Lower lobe of right lung (tissue), 2 donors: ENCODE measurements at regions not wholly inside any gene's neighbourhood (a gene's known extent, or its start where the extent isn't known, plus 50 kb on each side); places are given as distances from the start of the nearest gene placed in this dataset.
A peak's percentile ranks its signal among the peaks of the same experiment; 100 is the strongest.

Experiments used
- ATAC-seq, 2 donors: fragments of 200-7000 bp; cut with Tn5 transposase; one replicate each; pipeline ENCODE4 v1.9.1; 2020 to 2022; ENCODE audit warnings: mild to moderate bottlenecking in 2 of 2, moderate library complexity in 2 of 2
- DNase-seq: peaks from one replicate; pipeline ENCODE4 v3.0.0-alpha.2; 2020
- H3K27ac ChIP-seq: fragments of 200-600 bp; one replicate; pipeline ENCODE4 v1.8.0; 2022
- H3K27me3 ChIP-seq: fragments of 200-600 bp; one replicate; pipeline ENCODE4 v1.8.0; 2022; ENCODE audit warnings: low read depth
- H3K36me3 ChIP-seq: fragments of 200-600 bp; one replicate; pipeline ENCODE4 v1.8.0; 2022; ENCODE audit warnings: mild to moderate bottlenecking
- H3K4me1 ChIP-seq: fragments of 200-600 bp; one replicate; pipeline ENCODE4 v1.8.0; 2022
- H3K4me3 ChIP-seq: fragments of 200-600 bp; one replicate; pipeline ENCODE4 v1.8.0; 2022; ENCODE audit warnings: mild to moderate bottlenecking
- H3K9me3 ChIP-seq: fragments of 200-600 bp; one replicate; pipeline ENCODE4 v1.8.0; 2022
- intact Hi-C: fragments of 100-400 bp; cut with DNase I; formaldehyde crosslinking; loops from one replicate; pipeline ENCODE4 v1.11.0; 2022
- TF ChIP-seq, protein P1 (sequence below): fragments of 200-600 bp; IDR thresholded peaks from one replicate; pipeline ENCODE4 v1.8.0; 2022; ENCODE audit warnings: antibody characterized with exemption, mild to moderate bottlenecking
- donor health status: DM: no; HTN: yes; CAD: no; lungs with severe emphysema.

DNA sequence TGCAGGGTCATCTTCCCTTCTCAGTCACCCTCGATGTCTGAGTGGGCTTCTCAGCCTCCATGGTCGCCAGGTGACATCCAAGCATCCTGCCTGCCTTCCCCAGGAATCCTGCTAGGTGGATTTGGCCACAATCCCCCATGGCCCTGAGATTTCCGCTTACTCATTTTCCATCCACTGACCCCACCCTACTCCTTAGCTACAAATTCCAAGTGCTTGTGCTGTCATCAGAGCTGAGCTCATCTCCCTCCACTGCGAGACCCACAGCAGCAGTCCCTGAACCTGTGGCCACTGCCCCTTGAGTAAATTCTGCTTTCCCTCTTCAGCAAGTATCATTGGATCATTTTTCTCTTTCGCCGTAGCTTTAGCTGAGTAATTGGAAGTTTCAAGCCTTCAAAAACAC lies 90.5 kb upstream of the ANKRD10 start:
- H3K4me3 ChIP-seq = no peak overlapping the region
- no peak for ATAC-seq

DNA sequence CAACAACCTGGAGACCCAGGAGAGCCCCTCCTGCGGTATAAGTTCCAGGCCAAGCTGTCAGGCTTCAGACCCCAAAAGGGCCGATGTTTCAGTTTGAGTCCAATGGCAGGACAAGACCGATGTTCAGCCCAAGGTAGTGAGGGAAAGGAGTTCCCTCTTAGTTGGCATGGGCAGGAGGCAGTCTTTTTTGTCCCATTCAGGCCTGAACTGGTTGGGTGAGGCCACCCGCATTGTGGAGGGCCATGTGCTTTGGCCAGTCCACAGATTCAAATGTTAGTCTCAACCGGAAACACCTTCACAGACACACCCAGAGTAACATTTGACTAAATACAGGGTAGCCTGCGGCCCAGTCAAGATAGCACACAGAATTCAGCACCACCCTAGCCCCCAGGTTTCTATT lies 89.6 kb upstream of the ANKRD10 start:
- TF ChIP-seq, protein P1, sequence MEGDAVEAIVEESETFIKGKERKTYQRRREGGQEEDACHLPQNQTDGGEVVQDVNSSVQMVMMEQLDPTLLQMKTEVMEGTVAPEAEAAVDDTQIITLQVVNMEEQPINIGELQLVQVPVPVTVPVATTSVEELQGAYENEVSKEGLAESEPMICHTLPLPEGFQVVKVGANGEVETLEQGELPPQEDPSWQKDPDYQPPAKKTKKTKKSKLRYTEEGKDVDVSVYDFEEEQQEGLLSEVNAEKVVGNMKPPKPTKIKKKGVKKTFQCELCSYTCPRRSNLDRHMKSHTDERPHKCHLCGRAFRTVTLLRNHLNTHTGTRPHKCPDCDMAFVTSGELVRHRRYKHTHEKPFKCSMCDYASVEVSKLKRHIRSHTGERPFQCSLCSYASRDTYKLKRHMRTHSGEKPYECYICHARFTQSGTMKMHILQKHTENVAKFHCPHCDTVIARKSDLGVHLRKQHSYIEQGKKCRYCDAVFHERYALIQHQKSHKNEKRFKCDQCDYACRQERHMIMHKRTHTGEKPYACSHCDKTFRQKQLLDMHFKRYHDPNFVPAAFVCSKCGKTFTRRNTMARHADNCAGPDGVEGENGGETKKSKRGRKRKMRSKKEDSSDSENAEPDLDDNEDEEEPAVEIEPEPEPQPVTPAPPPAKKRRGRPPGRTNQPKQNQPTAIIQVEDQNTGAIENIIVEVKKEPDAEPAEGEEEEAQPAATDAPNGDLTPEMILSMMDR = no peak
- intact Hi-C loops = no loop called here
- peaks cover 29% of the 10 kb centered on the region for H3K4me1 ChIP-seq
- ATAC-seq (no peak), DNase-seq (no peak)
- H3K9me3 ChIP-seq = no peaks in the 10 kb centered on the region
- no peaks in the 10 kb centered on the region for H3K27me3 ChIP-seq
- no peak overlapping the region for H3K4me3 ChIP-seq
- H3K27ac ChIP-seq = no peak overlapping the region
- no peaks in the 10 kb centered on the region for H3K36me3 ChIP-seq

More for the DNA sequence above, 90.5 kb upstream of the ANKRD10 start:
- intact Hi-C loops = no loop called here
- Histone ChIP-seq H3K27ac (peak overlapping the region; percentile 76), H3K27me3 (no peaks in the 10 kb centered on the region), H3K9me3 (no peaks in the 10 kb centered on the region), H3K36me3 (no peaks in the 10 kb centered on the region), H3K4me1 (peaks cover 29% of the 10 kb centered on the region)
- TF ChIP-seq, protein P1 = no peak
- DNase-seq = no peak

DNA sequence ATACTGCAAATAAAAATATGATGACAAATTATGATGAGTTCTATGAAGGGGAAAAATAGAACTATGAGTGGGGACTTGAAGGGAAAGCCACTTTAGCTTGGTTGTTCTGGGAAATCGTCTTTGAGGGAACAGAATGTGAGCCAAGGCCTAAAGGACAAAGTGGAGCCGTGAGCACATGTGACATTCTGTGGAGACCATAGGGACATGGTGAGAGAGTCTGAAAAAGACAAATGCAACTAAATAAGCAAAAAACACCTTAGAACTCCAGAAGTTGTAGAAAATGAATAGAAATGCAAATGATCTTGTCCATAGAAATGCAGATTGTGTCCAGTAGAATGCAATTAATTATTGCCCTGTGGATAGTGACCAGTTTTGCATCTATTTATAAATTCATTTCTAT lies 86.8 kb upstream of the ANKRD10 start:
- H3K27me3 ChIP-seq = no peaks in the 10 kb centered on the region
- no peak overlapping the region for H3K27ac ChIP-seq
- no peaks in the 10 kb centered on the region for H3K36me3 ChIP-seq
- H3K9me3 ChIP-seq = no peaks in the 10 kb centered on the region
- ATAC-seq (no peak), DNase-seq (no peak)
- intact Hi-C loops = no loop called here
- TF ChIP-seq, protein P1 = no peak
- H3K4me1 ChIP-seq = peaks cover 19% of the 10 kb centered on the region
- no peak overlapping the region for H3K4me3 ChIP-seq

DNA sequence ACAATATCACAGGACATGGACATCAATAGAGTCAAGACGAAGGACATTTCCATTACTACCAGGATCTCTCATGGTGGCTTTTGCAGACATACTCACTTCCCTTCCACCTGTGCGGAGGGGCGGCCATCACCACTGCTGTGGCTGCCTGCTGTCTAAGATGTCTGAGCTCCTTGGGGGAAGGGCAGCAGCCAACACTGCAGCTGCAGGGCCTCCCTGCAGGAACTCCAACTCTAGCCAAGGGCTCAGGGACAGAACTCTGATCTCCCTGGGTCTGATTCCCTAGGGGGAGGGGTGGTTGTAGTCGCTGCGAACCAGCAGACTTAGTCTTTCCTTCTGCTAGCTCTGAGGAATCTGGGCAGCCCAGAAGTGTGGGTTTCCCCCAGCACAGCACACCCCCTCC lies 78.9 kb upstream of the ANKRD10 start:
- Histone ChIP-seq H3K4me3 (no peak overlapping the region), H3K27ac (no peak overlapping the region), H3K36me3 (no peaks in the 10 kb centered on the region), H3K27me3 (no peaks in the 10 kb centered on the region), H3K4me1 (no peaks in the 10 kb centered on the region), H3K9me3 (no peaks in the 10 kb centered on the region)
- no peak for DNase-seq
- intact Hi-C loops = no loop called here
- TF ChIP-seq, protein P1 = no peak
- ATAC-seq = no peak

DNA sequence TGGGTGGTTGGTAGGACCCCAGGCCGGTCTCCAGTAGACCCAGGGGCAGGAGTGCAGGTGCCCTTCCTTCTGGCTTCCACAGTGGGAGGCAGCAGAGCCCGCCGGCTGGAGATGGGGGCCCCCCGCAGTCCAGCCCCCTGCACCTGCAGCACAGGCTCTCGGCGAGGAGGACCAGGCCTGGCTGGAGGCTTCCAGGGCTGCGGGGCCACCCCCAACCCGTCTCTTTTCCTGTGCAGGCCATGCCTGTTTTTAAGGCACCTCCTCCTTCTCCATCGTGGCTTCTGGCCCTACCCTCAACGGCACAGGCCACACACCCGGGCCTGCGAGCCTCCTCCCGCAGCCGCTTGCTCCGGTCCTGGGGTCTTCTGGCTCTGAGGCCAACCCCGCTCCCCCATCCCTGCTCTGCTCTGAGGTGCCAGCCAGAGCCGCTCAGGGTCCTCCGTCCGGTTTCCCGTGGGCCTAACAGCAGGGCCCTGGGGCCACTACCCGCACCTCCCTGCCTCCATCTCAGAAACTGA lies 77.2 kb upstream of the ANKRD10 start:
- ATAC-seq (peak in 1 of 2 donors; percentile 37), DNase-seq (no peak)
- intact Hi-C loops = no loop called here

More for the DNA sequence above, 77.2 kb upstream of the ANKRD10 start:
- Histone ChIP-seq H3K27me3 (no peaks in the 10 kb centered on the region), H3K36me3 (no peaks in the 10 kb centered on the region), H3K4me3 (no peak overlapping the region), H3K9me3 (no peaks in the 10 kb centered on the region), H3K27ac (no peak overlapping the region), H3K4me1 (no peaks in the 10 kb centered on the region)
- TF ChIP-seq, protein P1 = no peak
